ENCODE measurements at regions not wholly inside any gene's neighbourhood (a gene's known extent, or its start where the extent isn't known, plus 50 kb on each side); places are given as distances from the start of the nearest gene placed in this dataset.

DNA sequence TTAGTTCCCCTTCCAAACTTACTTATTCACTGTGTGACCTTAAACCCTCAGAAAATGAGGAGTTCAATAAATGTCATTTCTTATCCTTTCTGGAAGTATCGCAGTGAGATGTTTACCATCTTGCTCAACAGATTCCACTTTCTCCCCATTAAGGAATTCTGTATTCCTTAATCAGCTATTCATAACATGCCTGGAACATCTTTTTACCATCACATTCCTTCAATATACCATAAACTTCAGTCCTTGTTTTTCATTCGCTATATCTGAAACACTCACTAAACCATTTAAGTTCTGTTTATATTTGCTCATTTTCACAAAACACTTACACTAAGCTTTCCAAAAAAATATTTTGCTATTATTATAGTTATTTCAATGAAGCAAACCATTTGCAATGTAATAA is 1158.6 kb downstream of the CDH12 start:
- no peak for DNase-seq (ENCODE audit: low read depth)

- DNase-seq (ENCODE audit: low read depth) = no peak
These were observed 1159.6 kb downstream of the CDH12 start for GRCh38 chr5:21693591-21693990.

GRCh38 chr5:21689587-21689986 is 1163.6 kb downstream of the CDH12 start:
- no peak for DNase-seq (ENCODE audit: low read depth)

GRCh38 chr5:21688655-21689054 is 1164.5 kb downstream of the CDH12 start:
- DNase-seq (ENCODE audit: low read depth) = no peak

- no peak for DNase-seq (ENCODE audit: low read depth)
These were observed 1165.5 kb downstream of the CDH12 start for GRCh38 chr5:21687621-21688020.

DNA sequence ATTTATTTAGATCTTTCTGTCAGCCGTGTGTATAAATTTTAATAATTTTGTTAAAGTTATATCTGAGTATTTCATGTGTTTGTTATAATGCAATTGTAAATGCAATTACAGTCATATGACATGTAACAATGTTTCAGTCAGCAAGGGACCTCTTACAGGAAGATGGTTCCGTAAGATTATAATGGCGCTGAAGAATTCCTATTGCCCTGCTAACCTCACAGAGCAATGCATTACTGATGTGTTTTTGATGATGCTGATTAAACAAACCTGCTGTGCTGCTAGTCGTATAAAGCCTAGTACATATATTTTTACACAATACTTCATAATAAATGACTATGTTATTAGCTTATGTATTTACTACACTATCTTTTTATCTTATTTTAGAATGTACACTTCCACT is 1166.4 kb downstream of the CDH12 start:
- DNase-seq (ENCODE audit: low read depth) = no peak

DNA sequence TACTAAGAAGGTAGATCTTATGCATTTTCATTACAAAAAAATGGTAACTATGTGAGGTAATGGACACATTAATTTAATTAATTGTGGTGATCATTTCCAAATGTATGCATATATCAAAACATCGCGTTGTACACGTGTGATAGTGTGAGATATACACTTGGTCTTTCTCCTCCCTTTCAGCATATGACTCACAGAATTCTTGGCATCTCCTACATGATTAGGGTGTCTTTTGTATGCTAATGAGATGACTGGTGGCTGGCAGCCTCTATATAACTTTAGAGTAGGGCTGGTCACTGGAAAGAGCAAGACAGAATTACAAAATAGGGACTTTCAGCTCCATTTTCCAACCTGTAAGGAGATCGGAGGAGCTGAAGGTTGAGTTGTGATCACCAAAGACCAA is 1167.6 kb downstream of the CDH12 start:
- no peak for DNase-seq (ENCODE audit: low read depth)

DNA sequence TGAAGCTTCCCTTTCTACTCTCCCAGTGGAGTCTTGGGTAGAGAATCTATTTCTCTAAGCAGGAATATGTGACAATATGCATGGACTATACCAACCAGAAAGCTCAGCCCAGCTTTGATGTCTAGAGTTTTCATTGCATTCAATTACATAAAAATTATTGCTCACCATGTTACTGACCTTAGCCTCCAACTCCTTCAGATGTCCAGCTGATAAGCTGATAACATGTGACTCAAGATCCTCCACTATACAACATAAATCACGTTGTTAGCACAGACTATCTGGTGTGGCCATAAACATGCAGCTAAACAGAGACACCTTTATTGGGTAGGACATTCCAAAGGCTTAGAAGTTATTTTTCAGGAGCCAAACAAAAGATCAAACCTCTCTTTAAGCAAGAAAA is 1168.2 kb downstream of the CDH12 start:
- DNase-seq (ENCODE audit: low read depth) = no peak

- no peak for DNase-seq (ENCODE audit: low read depth)
These were observed 1171.2 kb downstream of the CDH12 start for GRCh38 chr5:21681911-21682310.

DNA sequence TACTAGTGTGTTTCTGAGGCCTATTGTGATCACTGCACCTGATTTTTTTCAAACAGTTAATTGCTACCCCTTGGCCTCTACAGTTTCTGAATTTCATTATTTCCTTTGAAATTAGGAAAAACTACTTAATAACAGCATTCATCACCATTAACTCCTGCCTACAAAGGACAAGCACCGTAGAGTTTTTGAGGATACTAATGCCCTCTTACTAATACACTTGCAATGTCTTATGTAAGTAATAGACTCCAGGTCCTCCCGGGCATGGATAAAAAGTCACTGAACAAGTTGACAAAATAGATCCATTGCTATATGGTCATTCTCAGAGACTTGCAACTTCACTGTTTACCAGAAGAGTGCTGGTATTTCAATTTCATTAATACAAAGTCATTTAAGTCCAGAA is 1172.5 kb downstream of the CDH12 start:
- DNase-seq (ENCODE audit: low read depth) = no peak

GRCh38 chr5:21680196-21680595 is 1172.9 kb downstream of the CDH12 start:
- no peak for DNase-seq (ENCODE audit: low read depth)

- no peak for DNase-seq (ENCODE audit: low read depth)
These were observed 1174.6 kb downstream of the CDH12 start for GRCh38 chr5:21678526-21678925.

GRCh38 chr5:21672911-21673310 is 1180.2 kb downstream of the CDH12 start:
- no peak for DNase-seq (ENCODE audit: low read depth)

DNA sequence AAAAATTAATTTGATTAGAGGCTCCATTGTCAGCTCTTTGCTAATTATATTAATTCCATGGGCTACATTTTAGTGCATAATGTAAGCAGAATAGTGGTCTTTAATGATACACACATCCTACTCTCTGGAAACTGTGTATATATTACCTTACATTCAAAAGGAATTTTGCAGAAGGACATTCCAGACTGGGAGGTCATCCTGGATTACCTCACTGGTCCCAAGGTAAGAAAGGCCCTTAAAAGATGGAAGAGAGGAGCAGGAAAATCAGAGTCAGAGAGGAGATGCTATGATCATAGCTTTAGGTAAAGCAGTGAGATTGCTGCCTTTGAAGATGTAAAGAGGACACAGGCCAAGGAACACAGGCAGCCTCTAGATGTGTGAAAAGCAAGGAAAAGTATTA is 1180.8 kb downstream of the CDH12 start:
- DNase-seq (ENCODE audit: low read depth) = no peak

DNA sequence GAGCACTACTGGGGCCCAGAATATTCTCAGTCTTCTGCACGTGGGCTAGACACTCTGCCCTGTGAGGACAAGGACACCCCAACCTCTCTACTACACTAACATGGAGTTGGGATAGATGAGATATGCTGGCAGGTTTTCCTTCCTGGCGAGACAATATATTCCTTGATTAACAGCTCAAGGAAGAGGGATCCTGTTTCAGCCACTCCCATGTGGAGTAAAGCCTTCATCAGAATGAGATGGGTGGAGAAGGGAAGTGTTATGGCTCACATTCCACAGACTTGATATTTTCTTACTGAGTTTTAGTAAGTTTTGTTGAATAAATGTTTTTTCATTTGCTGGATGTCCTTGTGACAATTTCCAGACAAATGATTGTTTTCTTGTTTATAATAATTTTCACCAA is 1187.6 kb downstream of the CDH12 start:
- DNase-seq (ENCODE audit: low read depth) = no peak

GRCh38 chr5:21663082-21663481 is 1190.1 kb downstream of the CDH12 start:
- no peak for DNase-seq (ENCODE audit: low read depth)

- DNase-seq (ENCODE audit: low read depth) = no peak
These were observed 1192.0 kb downstream of the CDH12 start for GRCh38 chr5:21661184-21661583.

DNA sequence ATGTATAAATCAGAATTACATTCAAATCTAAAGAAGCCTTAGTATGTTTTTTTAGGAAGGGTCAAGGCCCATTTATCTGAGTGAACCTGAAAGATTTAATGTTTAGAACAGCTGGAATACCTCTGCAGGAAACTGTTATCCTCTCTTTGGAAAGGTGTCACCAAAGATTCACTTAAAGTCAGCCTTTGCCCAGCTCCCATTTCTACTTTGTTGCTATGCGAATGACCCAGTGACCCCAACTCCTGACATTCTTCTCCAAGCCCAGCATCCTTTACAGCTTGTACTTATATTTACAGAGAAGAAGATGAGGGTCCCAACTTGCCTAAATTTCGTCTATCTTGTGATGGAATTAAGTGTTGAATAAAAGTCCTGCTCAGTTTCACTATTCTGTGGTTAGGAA is 1198.6 kb downstream of the CDH12 start:
- DNase-seq (ENCODE audit: low read depth) = no peak

GRCh38 chr5:21649969-21650368 is 1203.2 kb downstream of the CDH12 start:
- DNase-seq (ENCODE audit: low read depth) = no peak

DNA sequence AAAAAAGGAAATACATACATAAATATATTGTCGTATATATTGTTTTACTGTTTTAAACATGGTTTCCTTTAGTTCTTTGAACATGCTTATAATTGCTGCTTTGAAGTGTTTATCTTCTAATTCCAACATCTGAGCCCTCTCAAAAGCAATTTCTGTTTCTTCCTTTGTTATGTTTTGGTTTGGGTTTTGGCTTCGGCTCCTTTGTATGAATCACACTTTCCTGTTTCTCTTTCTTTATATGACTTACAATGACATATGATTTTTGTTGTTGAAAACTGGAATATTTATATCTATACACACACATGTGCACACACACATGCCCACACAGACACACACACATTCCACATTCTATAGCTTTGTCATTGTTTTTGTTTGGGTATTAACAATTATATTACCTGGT is 1206.7 kb downstream of the CDH12 start:
- no peak for DNase-seq (ENCODE audit: low read depth)

GRCh38 chr5:21644032-21644431 is 1209.1 kb downstream of the CDH12 start:
- no peak for DNase-seq (ENCODE audit: low read depth)

- DNase-seq (ENCODE audit: low read depth) = no peak
These were observed 1210.8 kb downstream of the CDH12 start for GRCh38 chr5:21642312-21642711.

DNA sequence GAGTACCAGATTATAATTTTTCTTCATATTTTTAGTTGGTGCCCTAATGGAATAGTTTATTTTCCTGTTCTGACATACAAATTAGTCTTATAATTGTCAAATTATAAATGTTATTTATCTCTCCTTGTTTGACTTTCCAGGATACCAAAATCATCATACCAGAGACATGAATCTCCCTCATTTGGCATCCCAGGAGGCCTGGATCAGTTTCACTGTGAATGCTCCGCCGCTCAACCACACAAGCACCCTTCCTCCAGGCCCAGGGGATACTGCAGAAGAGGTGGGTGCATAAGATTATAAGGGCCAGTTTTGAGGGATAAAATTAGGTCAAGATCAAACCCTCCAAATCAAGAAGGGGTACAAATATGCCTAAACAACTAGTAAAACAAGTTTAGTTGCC is 1229.3 kb downstream of the CDH12 start:
- no peak for DNase-seq (ENCODE audit: low read depth)

DNA sequence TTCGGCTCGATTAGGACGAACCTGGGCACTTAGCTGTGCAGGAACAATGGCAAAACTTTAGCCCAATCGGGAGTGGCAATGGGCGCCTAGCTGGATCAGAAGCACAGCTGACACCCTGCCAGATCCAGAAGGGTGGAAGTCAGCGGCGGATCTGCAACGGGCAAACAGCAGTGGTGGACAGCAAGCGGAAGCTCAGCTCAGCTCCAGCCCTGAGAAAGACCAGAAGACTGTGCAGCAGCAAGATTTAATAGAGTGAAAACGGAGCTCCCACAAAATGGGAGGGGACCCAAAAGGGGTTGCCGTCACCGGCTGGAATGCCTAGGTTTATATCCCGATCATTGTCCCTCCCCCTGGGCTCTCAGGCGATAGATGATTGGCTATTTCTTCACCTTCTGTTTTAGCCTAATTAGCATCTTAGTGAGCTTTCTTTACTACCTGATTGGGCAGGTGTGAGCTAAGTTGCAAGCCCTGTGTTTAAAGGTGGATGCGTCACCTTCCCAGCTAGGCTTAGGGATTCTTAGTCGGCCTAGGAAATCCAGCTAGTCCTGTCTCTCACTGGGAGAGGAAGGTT is 1237.9 kb downstream of the CDH12 start:
- DNase-seq (ENCODE audit: low read depth) = no peak

GRCh38 chr5:21613971-21614488 is 1239.1 kb downstream of the CDH12 start:
- no peak for DNase-seq (ENCODE audit: low read depth)
